HEK293 (cell line): ENCODE measurements at regions not wholly inside any gene's neighbourhood (a gene's known extent, or its start where the extent isn't known, plus 50 kb on each side); places are given as distances from the start of the nearest gene placed in this dataset.

ENCODE experiments used
- CTCF ChIA-PET: fragments of 350-600 bp; formaldehyde crosslinking; extraction: SDS; loops from one replicate; lab custom pipeline; 2021; ENCODE audit warnings: antibody characterized with exemption; lab: Yijun Ruan, JAX
- POLR2A ChIA-PET: fragments of 300-600 bp; formaldehyde crosslinking; extraction: SDS; loops from one replicate; lab custom pipeline; 2020; ENCODE audit warnings: antibody characterized with exemption, inconsistent platforms; lab: Yijun Ruan, JAX
- H3K27ac ChIP-seq: fragments of 200-500 bp; sonication (Bioruptor generic); 2 replicates; pipeline ENCODE4 v1.5.1; 2014; ENCODE audit warnings: low read depth, low read length, control low read depth, inconsistent platforms; ENCODE audit errors: extremely low read depth
- H3K36me3 ChIP-seq, 2 experiments: fragments of 200-500 bp in 1 of 2; sonication (Bioruptor generic) in 1 of 2; 1 replicate in 1 of 2; 2 replicates in 1 of 2; pipeline ENCODE4 v1.5.1; 2014 to 2017; ENCODE audit warnings: inconsistent platforms in 2 of 2, low read length in 2 of 2; ENCODE audit not compliant: control insufficient read depth in 2 of 2, insufficient read depth in 1 of 2
- H3K4me1 ChIP-seq: fragments of 200-500 bp; sonication (Bioruptor generic); 2 replicates; pipeline ENCODE4 v1.5.1; 2014; ENCODE audit warnings: mild to moderate bottlenecking, low read length, inconsistent platforms; ENCODE audit not compliant: control insufficient read depth, insufficient read depth
- H3K4me3 ChIP-seq: 2 replicates; pipeline ENCODE4 v1.5.1; 2011; ENCODE audit warnings: low read depth, mild to moderate bottlenecking, control low read depth, low read length, moderate library complexity
- H3K9me3 ChIP-seq: fragments of 200-500 bp; sonication (Bioruptor generic); 2 replicates; pipeline ENCODE4 v1.5.1; 2014; ENCODE audit warnings: low read depth, low read length, inconsistent platforms; ENCODE audit not compliant: control insufficient read depth, insufficient read depth
- GLI2 ChIP-seq: fragments of 450-650 bp; formaldehyde crosslinking; IDR thresholded peaks from 2 replicates; pipeline ENCODE4; 2017; ENCODE audit warnings: missing biosample characterization, missing genetic modification characterization, low read depth, borderline replicate concordance
- GLI4 ChIP-seq: fragments of 450-650 bp; formaldehyde crosslinking; IDR thresholded peaks from 2 replicates; pipeline ENCODE4 v1.5.1; 2016; ENCODE audit warnings: missing biosample characterization, missing genetic modification characterization
- KLF10 ChIP-seq: fragments of 450-650 bp; IDR thresholded peaks from 2 replicates; pipeline ENCODE4 v1.5.1; 2018; ENCODE audit warnings: missing biosample characterization, mild to moderate bottlenecking, missing genetic modification characterization
- KLF16 ChIP-seq: fragments of 450-650 bp; formaldehyde crosslinking; IDR thresholded peaks from 2 replicates; pipeline ENCODE4 v1.5.1; 2017; ENCODE audit warnings: missing biosample characterization, missing genetic modification characterization
- KLF17 ChIP-seq: fragments of 450-650 bp; formaldehyde crosslinking; IDR thresholded peaks from 2 replicates; pipeline ENCODE4 v1.5.1; 2016; ENCODE audit warnings: missing biosample characterization, missing genetic modification characterization
- KLF8 ChIP-seq: fragments of 450-650 bp; formaldehyde crosslinking; IDR thresholded peaks from 2 replicates; pipeline ENCODE4 v1.5.1; 2016; ENCODE audit warnings: missing biosample characterization, missing genetic modification characterization
- KLF9 ChIP-seq: fragments of 450-650 bp; formaldehyde crosslinking; IDR thresholded peaks from 2 replicates; pipeline ENCODE4 v1.5.1; 2016; ENCODE audit warnings: missing biosample characterization, missing genetic modification characterization, low read depth
- SALL2 ChIP-seq: fragments of 450-650 bp; formaldehyde crosslinking; IDR thresholded peaks from 2 replicates; pipeline ENCODE4 v1.5.0; 2017; ENCODE audit warnings: missing biosample characterization, mild to moderate bottlenecking, missing genetic modification characterization, borderline replicate concordance
- SCRT1 ChIP-seq: fragments of 450-650 bp; formaldehyde crosslinking; IDR thresholded peaks from 2 replicates; pipeline ENCODE4 v1.5.1; 2016; ENCODE audit warnings: missing biosample characterization, missing genetic modification characterization, borderline replicate concordance
- TRIM28 ChIP-seq: IDR thresholded peaks from 2 replicates; pipeline ENCODE4 v1.6.1; 2011; ENCODE audit warnings: low read length, control low read depth, borderline replicate concordance
- ZFP3 ChIP-seq: fragments of 450-650 bp; formaldehyde crosslinking; IDR thresholded peaks from 2 replicates; pipeline ENCODE4 v1.5.1; 2016; ENCODE audit warnings: low read depth, missing biosample characterization, missing genetic modification characterization
- ZFP69B ChIP-seq: fragments of 450-650 bp; formaldehyde crosslinking; IDR thresholded peaks from 2 replicates; pipeline ENCODE4 v1.5.1; 2016; ENCODE audit warnings: missing biosample characterization, missing genetic modification characterization
- ZNF157 ChIP-seq: fragments of 450-650 bp; formaldehyde crosslinking; IDR thresholded peaks from 2 replicates; pipeline ENCODE4 v1.5.1; 2016; ENCODE audit warnings: missing biosample characterization, missing genetic modification characterization
- ZNF175 ChIP-seq: fragments of 450-650 bp; formaldehyde crosslinking; IDR thresholded peaks from 2 replicates; pipeline ENCODE4 v1.5.1; 2016; ENCODE audit warnings: missing biosample characterization, missing genetic modification characterization
- ZNF239 ChIP-seq: fragments of 450-650 bp; formaldehyde crosslinking; IDR thresholded peaks from 2 replicates; pipeline ENCODE4 v1.5.1; 2016; ENCODE audit warnings: missing biosample characterization, missing genetic modification characterization
- ZNF423 ChIP-seq: fragments of 450-650 bp; formaldehyde crosslinking; IDR thresholded peaks from 2 replicates; pipeline ENCODE4 v1.5.1; 2016; ENCODE audit warnings: missing biosample characterization, missing genetic modification characterization
- ZNF426 ChIP-seq: fragments of 450-650 bp; formaldehyde crosslinking; IDR thresholded peaks from 2 replicates; pipeline ENCODE4 v1.5.1; 2017; ENCODE audit warnings: missing biosample characterization, missing genetic modification characterization, mild to moderate bottlenecking, inconsistent platforms, moderate library complexity
- ZNF514 ChIP-seq: fragments of 450-650 bp; formaldehyde crosslinking; IDR thresholded peaks from 2 replicates; pipeline ENCODE4 v1.5.1; 2016; ENCODE audit warnings: missing biosample characterization, missing genetic modification characterization
- ZNF548 ChIP-seq: fragments of 450-650 bp; formaldehyde crosslinking; IDR thresholded peaks from 2 replicates; pipeline ENCODE4 v1.5.1; 2016; ENCODE audit warnings: missing biosample characterization, missing genetic modification characterization
- ZNF560 ChIP-seq: fragments of 450-650 bp; formaldehyde crosslinking; IDR thresholded peaks from 2 replicates; pipeline ENCODE4 v1.5.1; 2017; ENCODE audit warnings: missing biosample characterization, missing genetic modification characterization, borderline replicate concordance
- ZNF561 ChIP-seq: fragments of 450-650 bp; IDR thresholded peaks from 2 replicates; pipeline ENCODE4 v1.5.1; 2018; ENCODE audit warnings: missing biosample characterization, missing genetic modification characterization, borderline replicate concordance
- ZNF623 ChIP-seq: fragments of 450-650 bp; formaldehyde crosslinking; IDR thresholded peaks from 2 replicates; pipeline ENCODE4 v1.5.1; 2016; ENCODE audit warnings: missing biosample characterization, missing genetic modification characterization
- ZNF654 ChIP-seq: fragments of 450-650 bp; formaldehyde crosslinking; IDR thresholded peaks from 2 replicates; pipeline ENCODE4 v1.5.1; 2016; ENCODE audit warnings: low read depth, missing biosample characterization, missing genetic modification characterization
- ZNF658 ChIP-seq: fragments of 450-650 bp; formaldehyde crosslinking; IDR thresholded peaks from 2 replicates; pipeline ENCODE4; 2016; ENCODE audit warnings: missing biosample characterization, missing genetic modification characterization
- ZNF660 ChIP-seq: fragments of 450-650 bp; IDR thresholded peaks from 2 replicates; pipeline ENCODE4 v1.5.1; 2018; ENCODE audit warnings: missing biosample characterization, mild to moderate bottlenecking, missing genetic modification characterization
- ZNF670 ChIP-seq: fragments of 450-650 bp; formaldehyde crosslinking; IDR thresholded peaks from 2 replicates; pipeline ENCODE4 v1.5.1; 2016; ENCODE audit warnings: missing biosample characterization, missing genetic modification characterization, low read depth
- ZNF692 ChIP-seq: fragments of 450-650 bp; formaldehyde crosslinking; IDR thresholded peaks from 2 replicates; pipeline ENCODE4 v1.5.1; 2016; ENCODE audit warnings: missing biosample characterization, missing genetic modification characterization
- ZNF76 ChIP-seq: fragments of 450-650 bp; formaldehyde crosslinking; IDR thresholded peaks from 2 replicates; pipeline ENCODE4; 2016; ENCODE audit warnings: low read depth, missing biosample characterization, missing genetic modification characterization, borderline replicate concordance
- ZSCAN18 ChIP-seq: fragments of 450-650 bp; formaldehyde crosslinking; IDR thresholded peaks from 2 replicates; pipeline ENCODE4 v1.5.1; 2016; ENCODE audit warnings: missing biosample characterization, missing genetic modification characterization

- TF ChIP-seq ZNF561 (tag by site-specific recombination): no peak
- no peak for TF ChIP-seq ZNF157 (tag by site-specific recombination)
- TF ChIP-seq ZNF660 (tag by site-specific recombination): no peak
- no peak for TF ChIP-seq TRIM28
- no peak for TF ChIP-seq KLF17 (tag by site-specific recombination)
- TF ChIP-seq ZNF658 (tag by site-specific recombination): no peak
- TF ChIP-seq KLF16 (tag by site-specific recombination): no peak
- TF ChIP-seq ZNF175 (tag by site-specific recombination): no peak
- TF ChIP-seq GLI4: no peak
- no peak for TF ChIP-seq ZNF692
- TF ChIP-seq, all 188 proteins: peak for 0
These were observed 754.7 kb downstream of the BCL11A start (continued) for GRCh38 chr2:59798687-59799232.

GRCh38 chr2:59791004-59791618 is 762.3 kb downstream of the BCL11A start:
- Histone ChIP-seq H3K4me1 (no peaks in the 10 kb centered on the region), H3K9me3 (no peaks in the 10 kb centered on the region), H3K36me3 (no peaks in the 10 kb centered on the region), H3K27ac (no peak overlapping the region), H3K4me3 (no peak overlapping the region)
- POLR2A ChIA-PET: no interaction called here
- TF ChIP-seq SALL2 (tag by site-specific recombination) (no peak), KLF10 (tag by site-specific recombination) (no peak), ZNF239 (tag by site-specific recombination) (no peak), ZNF423 (tag by site-specific recombination) (no peak), ZNF654 (tag by site-specific recombination) (no peak), ZNF560 (no peak), ZNF426 (tag by site-specific recombination) (no peak), ZFP3 (tag by site-specific recombination) (no peak), GLI2 (tag by site-specific recombination) (no peak)
- CTCF ChIA-PET: no interaction called here

- no peaks in the 10 kb centered on the region for H3K4me1 ChIP-seq
- H3K27ac ChIP-seq: no peak overlapping the region
- H3K36me3 ChIP-seq: no peaks in the 10 kb centered on the region
- no peaks in the 10 kb centered on the region for H3K9me3 ChIP-seq
- no peak overlapping the region for H3K4me3 ChIP-seq
- TF ChIP-seq ZNF548 (no peak), TRIM28 (no peak), SCRT1 (tag by site-specific recombination) (no peak), ZNF514 (tag by site-specific recombination) (no peak), KLF8 (tag by site-specific recombination) (no peak), SALL2 (tag by site-specific recombination) (no peak), ZNF670 (tag by site-specific recombination) (no peak), KLF9 (tag by site-specific recombination) (no peak), ZNF623 (tag by site-specific recombination) (no peak), ZFP69B (tag by site-specific recombination) (no peak), ZSCAN18 (tag by site-specific recombination) (no peak), ZNF76 (tag by site-specific recombination) (no peak)
- ChIA-PET CTCF (no interaction called here), POLR2A (no interaction called here)
These were observed 763.1 kb downstream of the BCL11A start for GRCh38 chr2:59790186-59791003.
